ENCODE measurements at regions not wholly inside any gene's neighbourhood (a gene's known extent, or its start where the extent isn't known, plus 50 kb on each side); places are given as distances from the start of the nearest gene placed in this dataset.

GRCh38 chr7:68192941-68193340 is 1196.3 kb downstream of the TYW1 start:
- TF ChIP-seq CTCF (conservative IDR thresholded peaks at IDR 0.05; ENCODE audit: low read length) (no peak), EZH2phosphoT487 (IDR thresholded peaks at IDR 0.05; ENCODE audit: borderline replicate concordance) (no peak)
